Transverse colon (tissue), 4 donors: ENCODE measurements at regions not wholly inside any gene's neighbourhood (a gene's known extent, or its start where the extent isn't known, plus 50 kb on each side); places are given as distances from the start of the nearest gene placed in this dataset.
"Not testable (repeated sequence)": the region's sequence is repeated elsewhere in the genome, so short reads cannot be mapped to it uniquely, and the experiment has no call there.

Experiments used
- DNase-seq: peaks from one replicate; pipeline ENCODE4 v3.0.0-alpha.2; 2019
- H3K27ac ChIP-seq, 4 donors: fragments of 200-600 bp; sonication (generic); 2 replicates each; pipeline ENCODE4 v1.5.1; 2016 to 2018; ENCODE audit warnings: inconsistent platforms in 4 of 4
- H3K27me3 ChIP-seq: fragments of 200-600 bp; sonication (generic); 2 replicates; pipeline ENCODE4 v1.5.1; 2017; ENCODE audit warnings: inconsistent platforms
- H3K36me3 ChIP-seq, 4 donors: fragments of 200-600 bp; sonication (generic); 2 replicates each; pipeline ENCODE4 v1.5.1; 2017 to 2019; ENCODE audit warnings: inconsistent platforms in 4 of 4
- H3K4me1 ChIP-seq, 4 donors: fragments of 200-600 bp; sonication (generic); 2 replicates each; pipeline ENCODE4 v1.5.1; 2017 to 2020; ENCODE audit warnings: inconsistent platforms in 4 of 4
- H3K4me3 ChIP-seq, 4 donors: fragments of 200-600 bp; sonication (generic); 1 replicate in 1 of 4; 2 replicates in 3 of 4; pipeline versions ENCODE4 v1.5.1 to v1.6.1; 2017 to 2019; ENCODE audit warnings: inconsistent platforms in 4 of 4
- H3K9me3 ChIP-seq, 2 donors: fragments of 200-600 bp; sonication (generic); 2 replicates each; pipeline ENCODE4 v1.5.1; 2017 to 2019; ENCODE audit warnings: inconsistent platforms in 2 of 2
- EP300 ChIP-seq: sonication (generic); formaldehyde crosslinking; IDR thresholded peaks from one replicate; pipeline ENCODE4 v1.6.1; 2017; ENCODE audit warnings: antibody characterized with exemption, low read depth
- POLR2A ChIP-seq: fragments of 450-650 bp; IDR thresholded peaks from one replicate; pipeline ENCODE4 v1.6.1; 2016; ENCODE audit warnings: antibody characterized with exemption, mild to moderate bottlenecking, moderate library complexity
- POLR2AphosphoS5 ChIP-seq, 3 donors: sonication (generic); formaldehyde crosslinking; IDR thresholded peaks; one replicate each; pipeline ENCODE4 v1.6.1; 2016; ENCODE audit warnings: antibody characterized with exemption in 3 of 3
- WGBS, 2 donors: methylation state at CpG; one replicate each; pipeline ENCODE4 v1.1.5; 2018; ENCODE audit warnings: low coverage in 1 of 2; 5-methylcytosine and 5-hydroxymethylcytosine counted together
- in situ Hi-C, 4 donors: fragments of 200-750 bp; cut with MboI; loops; one replicate each; pipeline versions ENCODE4 v1.15.0 to v1.15.1; 2017; ENCODE audit warnings: low sequenced_read_pairs in 3 of 4, low pct_ligation_motif_present in 1 of 4, low pct_unique_long_range_greater_than_20kb in 1 of 4
- intact Hi-C: fragments of 100-400 bp; cut with DNase I; formaldehyde crosslinking; loops from one replicate; pipeline ENCODE4 v1.15.1; 2023; ENCODE audit warnings: low total_unique reads
- TF ChIP-seq, protein P1 (sequence below), 5 experiments: fragments of 200-600 bp in 3 of 5; fragments of 450-650 bp in 2 of 5; sonication (generic) in 3 of 5; IDR thresholded peaks; 1 replicate in 2 of 5; 2 replicates in 3 of 5; pipeline ENCODE4 v1.5.1; 2016 to 2017; ENCODE audit warnings: antibody characterized with exemption in 5 of 5, inconsistent platforms in 3 of 5, mild to moderate bottlenecking in 2 of 5, moderate library complexity in 1 of 5

DNA sequence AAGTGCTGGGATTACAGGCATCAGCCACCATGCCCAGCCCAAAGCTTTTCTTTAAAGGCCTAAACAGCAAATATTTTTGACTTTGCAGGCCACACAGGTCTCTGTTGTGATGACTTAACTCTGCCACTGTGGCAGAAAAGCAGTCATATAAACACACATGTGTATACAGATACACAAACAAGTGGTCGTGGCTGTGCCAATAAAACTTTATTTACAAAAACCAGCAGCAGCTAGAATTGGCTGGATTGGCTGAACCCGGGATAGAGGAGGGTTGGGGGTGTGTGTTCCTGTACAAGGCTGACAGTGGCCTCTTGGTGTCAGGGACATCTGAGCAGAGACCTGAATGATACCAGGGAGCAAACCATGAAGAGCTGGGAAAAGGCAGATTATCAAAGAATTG, 95.6 kb downstream of the NCOR2 start:
- 65 to 80% methylated on average over 1 to 2 of the region's 2 CpGs for WGBS, 2 donors
- in situ Hi-C loops, result no loop called here
- Histone ChIP-seq H3K27ac (no peak overlapping the region), H3K4me1 (peaks cover 0 to 3% (median 0%) of the 10 kb centered on the region in 4 donors), H3K4me3 (no peak overlapping the region), H3K27me3 (no peaks in the 10 kb centered on the region), H3K9me3 (no peaks in the 10 kb centered on the region), H3K36me3 (peaks cover 0 to 31% (median 13%) of the 10 kb centered on the region in 4 donors)
- intact Hi-C loops, result no loop called here
- TF ChIP-seq POLR2A (no peak), POLR2AphosphoS5 (IDR thresholded peaks at IDR 0.05) (no peak), EP300 (no peak)
- TF ChIP-seq, protein P1, sequence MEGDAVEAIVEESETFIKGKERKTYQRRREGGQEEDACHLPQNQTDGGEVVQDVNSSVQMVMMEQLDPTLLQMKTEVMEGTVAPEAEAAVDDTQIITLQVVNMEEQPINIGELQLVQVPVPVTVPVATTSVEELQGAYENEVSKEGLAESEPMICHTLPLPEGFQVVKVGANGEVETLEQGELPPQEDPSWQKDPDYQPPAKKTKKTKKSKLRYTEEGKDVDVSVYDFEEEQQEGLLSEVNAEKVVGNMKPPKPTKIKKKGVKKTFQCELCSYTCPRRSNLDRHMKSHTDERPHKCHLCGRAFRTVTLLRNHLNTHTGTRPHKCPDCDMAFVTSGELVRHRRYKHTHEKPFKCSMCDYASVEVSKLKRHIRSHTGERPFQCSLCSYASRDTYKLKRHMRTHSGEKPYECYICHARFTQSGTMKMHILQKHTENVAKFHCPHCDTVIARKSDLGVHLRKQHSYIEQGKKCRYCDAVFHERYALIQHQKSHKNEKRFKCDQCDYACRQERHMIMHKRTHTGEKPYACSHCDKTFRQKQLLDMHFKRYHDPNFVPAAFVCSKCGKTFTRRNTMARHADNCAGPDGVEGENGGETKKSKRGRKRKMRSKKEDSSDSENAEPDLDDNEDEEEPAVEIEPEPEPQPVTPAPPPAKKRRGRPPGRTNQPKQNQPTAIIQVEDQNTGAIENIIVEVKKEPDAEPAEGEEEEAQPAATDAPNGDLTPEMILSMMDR (IDR thresholded peaks at IDR 0.05), result no peak
- no peak for DNase-seq

DNA sequence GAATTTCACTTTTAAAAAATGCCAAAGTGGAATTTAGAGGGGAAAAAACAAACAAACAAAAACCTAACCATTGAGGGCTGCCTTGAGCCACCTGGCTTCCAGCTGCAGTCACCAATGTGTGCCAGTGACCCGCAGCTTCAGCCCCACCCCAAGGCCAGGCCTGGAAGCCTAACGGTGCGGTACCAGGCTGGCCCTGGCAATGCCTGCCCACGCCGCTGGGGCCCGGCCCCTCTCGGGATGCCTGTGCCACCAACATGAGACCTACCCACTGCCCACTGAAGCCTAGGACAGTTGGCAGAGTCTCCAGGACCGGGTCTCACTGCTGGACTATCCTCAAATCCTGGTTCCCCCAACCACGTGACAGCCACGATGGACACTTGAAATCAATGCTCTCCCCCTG, 96.6 kb downstream of the NCOR2 start:
- H3K36me3 ChIP-seq, result peaks cover 0 to 31% (median 10%) of the 10 kb centered on the region in 4 donors

DNA sequence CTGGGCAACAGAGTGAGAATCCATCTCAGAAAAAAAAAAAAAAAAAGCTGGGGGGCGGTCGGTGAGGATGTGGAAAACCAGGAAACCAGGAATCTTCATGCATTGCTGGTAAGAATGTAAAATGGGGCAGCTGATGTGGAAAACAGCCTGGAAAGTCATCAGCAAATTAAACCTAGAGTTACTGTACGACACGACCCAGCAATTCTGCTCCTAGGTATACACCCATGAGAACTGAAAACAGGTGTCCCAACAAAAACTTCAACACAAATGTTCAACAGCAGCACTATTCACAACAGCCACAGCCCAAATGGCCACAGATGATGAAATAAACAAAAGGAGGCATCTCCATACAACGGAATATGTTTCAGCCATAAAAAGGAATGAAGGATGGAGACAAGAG, 97.3 kb downstream of the NCOR2 start:
- no peaks in the 10 kb centered on the region for H3K27me3 ChIP-seq
- intact Hi-C loops, result no loop called here
- in situ Hi-C loops, result no loop called here
- no peak overlapping the region for H3K4me3 ChIP-seq
- peaks cover 0 to 10% (median 0%) of the 10 kb centered on the region in 4 donors for H3K4me1 ChIP-seq
- TF ChIP-seq, protein P1 (IDR thresholded peaks at IDR 0.05), result no peak
- TF ChIP-seq POLR2AphosphoS5 (IDR thresholded peaks at IDR 0.05), result no peak
- TF ChIP-seq EP300, result no peak
- no peak for TF ChIP-seq POLR2A
- WGBS, 2 donors, result 96% methylated on average over 5 of the region's 5 CpGs
- no peak for DNase-seq
- H3K36me3 ChIP-seq, result peaks cover 0 to 37% (median 10%) of the 10 kb centered on the region in 4 donors
- no peak overlapping the region for H3K27ac ChIP-seq
- no peaks in the 10 kb centered on the region for H3K9me3 ChIP-seq

More for the DNA sequence above, 96.6 kb downstream of the NCOR2 start:
- TF ChIP-seq, protein P1 (IDR thresholded peaks at IDR 0.05), result no peak
- TF ChIP-seq POLR2A (no peak), POLR2AphosphoS5 (IDR thresholded peaks at IDR 0.05) (no peak)
- in situ Hi-C loops, result no loop called here
- DNase-seq, result no peak
- no peak overlapping the region for H3K4me3 ChIP-seq
- H3K4me1 ChIP-seq, result peaks cover 0 to 5% (median 0%) of the 10 kb centered on the region in 4 donors
- intact Hi-C loops, result no loop called here
- H3K27ac ChIP-seq, result no peak overlapping the region
- no peaks in the 10 kb centered on the region for H3K9me3 ChIP-seq
- no peaks in the 10 kb centered on the region for H3K27me3 ChIP-seq
- WGBS, 2 donors, result 83% methylated on average over 9 of the region's 10 CpGs; no CpG with 5 or more reads in 1 of the 2 donors

DNA sequence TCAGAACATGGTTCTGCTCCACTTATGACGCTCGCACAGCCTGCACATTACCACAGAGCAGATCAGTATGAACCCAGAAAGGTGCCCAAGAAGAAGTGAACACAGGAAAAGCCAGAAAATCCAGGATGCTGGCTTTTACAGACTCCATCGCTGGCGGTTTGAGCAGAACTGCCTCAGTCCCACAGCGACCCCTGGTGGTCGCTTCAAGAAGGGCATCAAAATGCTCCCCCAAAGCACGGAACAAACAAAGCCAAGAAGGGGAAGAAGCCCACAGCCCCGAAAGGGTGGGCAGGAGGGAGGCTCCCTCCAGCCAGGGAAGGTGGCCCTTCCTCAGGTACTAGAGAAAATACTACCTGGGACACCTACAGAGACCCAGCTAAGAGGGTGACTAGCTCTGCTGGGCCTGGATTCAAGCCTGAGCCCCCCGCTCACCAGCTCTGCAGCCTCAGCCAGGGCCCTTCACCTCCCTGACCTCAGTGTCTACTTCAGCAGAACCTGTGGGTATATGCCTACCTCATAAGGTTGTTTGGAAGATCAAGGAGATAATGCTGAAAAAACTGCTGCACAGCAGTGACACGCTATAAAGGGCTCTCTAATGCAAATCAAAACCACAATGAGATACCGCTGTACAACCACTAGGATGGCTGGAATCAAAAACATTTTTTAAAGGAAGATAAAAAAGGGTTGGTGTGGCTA, 98.1 kb downstream of the NCOR2 start:
- in situ Hi-C loops, result no loop called here
- WGBS, 2 donors, result 82 to 100% methylated on average over 1 to 11 of the region's 11 CpGs
- peaks cover 0 to 38% (median 10%) of the 10 kb centered on the region in 4 donors for H3K36me3 ChIP-seq

DNA sequence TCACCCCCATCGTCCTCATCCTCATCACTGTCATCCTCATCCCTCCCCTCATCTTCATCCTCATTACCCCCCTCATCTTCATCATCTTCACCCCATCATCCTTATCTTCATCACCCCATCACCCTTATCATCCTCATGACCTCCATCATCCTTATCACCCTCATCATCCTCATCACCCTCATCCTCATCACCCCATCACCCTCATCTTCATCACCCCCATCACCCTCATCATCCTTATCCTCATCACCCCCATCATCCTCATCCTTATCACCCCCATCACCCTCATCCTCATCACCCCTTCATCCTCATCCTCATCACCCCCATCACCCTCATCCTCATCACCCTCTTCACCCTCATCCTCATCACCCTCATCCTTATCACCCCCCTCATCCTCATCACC, 99.9 kb downstream of the NCOR2 start:
- H3K27me3 ChIP-seq, H3K27ac ChIP-seq, in situ Hi-C loops, H3K4me3 ChIP-seq, intact Hi-C loops, DNase-seq, H3K9me3 ChIP-seq: not testable (repeated sequence)
- 100% methylated on average over 1 of the region's 1 CpG; no CpG with 5 or more reads in 1 of the 2 donors for WGBS, 2 donors
- Histone ChIP-seq H3K36me3 (peaks cover 0 to 28% (median 7%) of the 10 kb centered on the region in 4 donors), H3K4me1 (peaks cover 2 to 21% (median 6%) of the 10 kb centered on the region in 4 donors)

More for the DNA sequence above, 98.1 kb downstream of the NCOR2 start:
- H3K27ac ChIP-seq, result no peak overlapping the region
- peaks cover 0 to 11% (median 0%) of the 10 kb centered on the region in 4 donors for H3K4me1 ChIP-seq
- intact Hi-C loops, result no loop called here
- no peaks in the 10 kb centered on the region for H3K9me3 ChIP-seq
- H3K27me3 ChIP-seq, result no peaks in the 10 kb centered on the region
- DNase-seq, result no peak
- TF ChIP-seq POLR2AphosphoS5 (IDR thresholded peaks at IDR 0.05), result no peak
- TF ChIP-seq, protein P1 (IDR thresholded peaks at IDR 0.05), result peak; percentile 46 to 63 (median 53)
- no peak overlapping the region for H3K4me3 ChIP-seq
